IMR-90 (cell line): ENCODE measurements at regions not wholly inside any gene's neighbourhood (a gene's known extent, or its start where the extent isn't known, plus 50 kb on each side); places are given as distances from the start of the nearest gene placed in this dataset.

Experiments used
- ATAC-seq: fragments of 200-7000 bp; cut with Tn5 transposase; 2 replicates; pipeline ENCODE4 v1.9.1; 2020; ENCODE audit warnings: low read depth, mild to moderate bottlenecking, moderate library complexity
- BruUV-seq: library from RNA; stranded (reverse); fragments of 400-500 nt; replicated peaks from 2 replicates; lab custom pipeline; 2021; lab: Mats Ljungman, UMichigan
- CTCF ChIA-PET: fragments of 300-600 bp; formaldehyde crosslinking; extraction: SDS; loops from one replicate; lab custom pipeline; 2021; ENCODE audit warnings: antibody characterized with exemption; lab: Yijun Ruan, JAX
- POLR2A ChIA-PET: fragments of 300-600 bp; sonication (Branson Sonifier 250); formaldehyde crosslinking; loops from one replicate; lab custom pipeline; 2022; ENCODE audit warnings: antibody characterized with exemption; ENCODE audit not compliant: unreplicated experiment; lab: Charles Lee
- DNase-seq: peaks from one replicate; pipeline ENCODE4 v3.0.0; 2013
- H2AFZ ChIP-seq: replicated peaks from 2 replicates; pipeline ENCODE3; 2013; ENCODE audit warnings: low read length, mild to moderate bottlenecking; ENCODE audit not compliant: poor library complexity
- H2AK5ac ChIP-seq: 2 replicates; pipeline ENCODE4 v1.6.1; 2013; ENCODE audit warnings: low read depth, low read length, inconsistent platforms
- H2AK9ac ChIP-seq: replicated peaks from 2 replicates; pipeline ENCODE3; 2013; ENCODE audit warnings: mild to moderate bottlenecking, low read depth, low read length, moderate library complexity; ENCODE audit not compliant: poor library complexity
- H2BK120ac ChIP-seq: 2 replicates; pipeline ENCODE4 v1.6.1; 2013; ENCODE audit warnings: low read depth, low read length, inconsistent platforms
- H2BK15ac ChIP-seq: 3 replicates; pipeline ENCODE4 v1.6.1; 2013; ENCODE audit warnings: low read depth, low read length, inconsistent platforms
- H2BK20ac ChIP-seq: 2 replicates; pipeline ENCODE4 v1.6.1; 2013; ENCODE audit warnings: low read depth, mild to moderate bottlenecking, inconsistent platforms, low read length, moderate library complexity
- H2BK5ac ChIP-seq: 2 replicates; pipeline ENCODE4 v1.6.1; 2013; ENCODE audit warnings: mild to moderate bottlenecking, low read depth, low read length, inconsistent platforms; ENCODE audit not compliant: poor library complexity, severe bottlenecking
- H3K14ac ChIP-seq: replicated peaks from 2 replicates; pipeline ENCODE4 v1.6.1; 2013; ENCODE audit warnings: low read depth, low read length, inconsistent platforms
- H3K18ac ChIP-seq: 2 replicates; pipeline ENCODE4 v1.6.1; 2013; ENCODE audit warnings: low read depth, low read length, control low read depth
- H3K23ac ChIP-seq: 2 replicates; pipeline ENCODE4 v1.6.1; 2013; ENCODE audit warnings: low read depth, low read length, inconsistent platforms
- H3K27ac ChIP-seq: 2 replicates; pipeline ENCODE4 v1.5.1; 2013; ENCODE audit warnings: mild to moderate bottlenecking, control low read depth, low read length; ENCODE audit not compliant: insufficient read depth
- H3K27me3 ChIP-seq: 2 replicates; pipeline ENCODE4 v1.6.1; 2013; ENCODE audit warnings: low read length; ENCODE audit not compliant: control insufficient read depth, insufficient read depth
- H3K36me3 ChIP-seq: 2 replicates; pipeline ENCODE4 v1.6.1; 2013; ENCODE audit warnings: low read length, mixed read lengths; ENCODE audit not compliant: control insufficient read depth, insufficient read depth
- H3K4ac ChIP-seq: 2 replicates; pipeline ENCODE4 v1.6.1; 2013; ENCODE audit warnings: low read depth, low read length, inconsistent platforms
- H3K4me1 ChIP-seq: 2 replicates; pipeline ENCODE4 v1.6.1; 2013; ENCODE audit warnings: low read length, mixed read lengths; ENCODE audit not compliant: control insufficient read depth, insufficient read depth
- H3K4me2 ChIP-seq: 2 replicates; pipeline ENCODE4 v1.6.1; 2013; ENCODE audit warnings: low read depth, mild to moderate bottlenecking, control low read depth, low read length, moderate library complexity
- H3K4me3 ChIP-seq: 2 replicates; pipeline ENCODE4 v1.5.1; 2013; ENCODE audit warnings: low read depth, mild to moderate bottlenecking, control low read depth, low read length, moderate library complexity; ENCODE audit not compliant: insufficient read depth
- H3K56ac ChIP-seq: 2 replicates; pipeline ENCODE4 v1.6.1; 2013; ENCODE audit warnings: low read length, inconsistent platforms; ENCODE audit not compliant: insufficient read depth; ENCODE audit errors: extremely low read depth
- H3K79me1 ChIP-seq, 2 experiments: 2 replicates each; pipeline ENCODE4 v1.6.1; 2013; ENCODE audit warnings: low read length in 2 of 2, inconsistent platforms in 1 of 2, low read depth in 1 of 2
- H3K9ac ChIP-seq: 2 replicates; pipeline ENCODE4 v1.6.1; 2013; ENCODE audit warnings: low read depth, low read length, control low read depth
- H3K9me1 ChIP-seq: 2 replicates; pipeline ENCODE4 v1.6.1; 2013; ENCODE audit warnings: low read length, inconsistent platforms; ENCODE audit not compliant: insufficient read depth
- H3K9me3 ChIP-seq: 2 replicates; pipeline ENCODE4 v1.6.1; 2013; ENCODE audit warnings: low read length; ENCODE audit not compliant: control insufficient read depth, insufficient read depth
- H4K20me1 ChIP-seq: 2 replicates; pipeline ENCODE4 v1.6.1; 2013; ENCODE audit warnings: low read length, inconsistent platforms; ENCODE audit not compliant: insufficient read depth
- H4K5ac ChIP-seq: 2 replicates; pipeline ENCODE4 v1.6.1; 2013; ENCODE audit warnings: mild to moderate bottlenecking, low read depth, low read length, control low read depth
- H4K8ac ChIP-seq, 2 experiments: 2 replicates each; pipeline ENCODE4 v1.6.1; 2013; ENCODE audit warnings: low read depth in 2 of 2, low read length in 2 of 2, control low read depth in 1 of 2, inconsistent platforms in 1 of 2
- H4K91ac ChIP-seq: 2 replicates; pipeline ENCODE4 v1.6.1; 2013; ENCODE audit warnings: low read depth, low read length, inconsistent platforms; ENCODE audit not compliant: insufficient read depth
- FOS ChIP-seq: fragments of 150-350 bp; IDR thresholded peaks from 2 replicates; pipeline ENCODE4 v1.6.1; 2016; ENCODE audit warnings: low read depth, low read length
- NFE2L2 ChIP-seq: fragments of 150-350 bp; IDR thresholded peaks from 2 replicates; pipeline ENCODE4 v1.6.1; 2016; ENCODE audit warnings: low read depth, mild to moderate bottlenecking, low read length
- RAD21 ChIP-seq: IDR thresholded peaks from 2 replicates; pipeline ENCODE4 v1.6.1; 2012; ENCODE audit warnings: low read length, improper control_type of control experiment
- WGBS, 2 experiments: methylation state at CpG; one replicate each; pipeline versions ENCODE4 v1.1.5 to v1.1.7; 2013; ENCODE audit warnings: missing lambda C conversion rate in 2 of 2; ENCODE audit not compliant: insufficient read length in 1 of 2; ENCODE audit errors: extremely low coverage in 2 of 2; 5-methylcytosine and 5-hydroxymethylcytosine counted together
- dilution Hi-C: fragments of 300-500 bp; cut with HindIII; formaldehyde crosslinking; loops from one replicate; pipeline ENCODE4 v1.14.3; 2018; ENCODE audit warnings: low sequenced_read_pairs; ENCODE audit not compliant: unreplicated experiment
- in situ Hi-C: fragments of 300-500 bp; cut with MboI; formaldehyde crosslinking; loops from 3 replicates; pipeline ENCODE4 v1.14.3; 2019; ENCODE audit warnings: low sequenced_read_pairs, inconsistent platforms, mixed read lengths
- intact Hi-C: fragments of 100-400 bp; cut with micrococcal nuclease; formaldehyde crosslinking; loops from 2 replicates; pipeline ENCODE4 v1.10.0; 2022

- no peak overlapping the region for H4K8ac ChIP-seq
- H3K4me3 ChIP-seq, result no peak overlapping the region
- H2BK120ac ChIP-seq, result no peak overlapping the region
- H3K27ac ChIP-seq, result no peak overlapping the region
- no peak overlapping the region for H2BK15ac ChIP-seq
- H4K20me1 ChIP-seq, result no peaks in the 10 kb centered on the region
- H3K4me2 ChIP-seq, result no peak overlapping the region
- peak; percentile 35 for DNase-seq
- no peak overlapping the region for H2BK5ac ChIP-seq
- no peak overlapping the region for H3K14ac ChIP-seq
- H3K9ac ChIP-seq, result no peak overlapping the region
- BruUV-seq, result no TSS peak
- TF ChIP-seq FOS (no peak), NFE2L2 (no peak), RAD21 (no peak)
- no peaks in the 10 kb centered on the region for H3K36me3 ChIP-seq
- H3K23ac ChIP-seq, result no peak overlapping the region
- H3K4ac ChIP-seq, result no peak overlapping the region
- no peaks in the 10 kb centered on the region for H3K79me1 ChIP-seq
- POLR2A ChIA-PET, result no interaction called here
- no peak overlapping the region for H2BK20ac ChIP-seq
- H3K4me1 ChIP-seq, result no peaks in the 10 kb centered on the region; the same call in 1 of the 2 replicates
- peak; percentile 27; the same call in 1 of the 2 replicates for ATAC-seq
- H4K5ac ChIP-seq, result no peak overlapping the region
- no CpG with 5 or more reads among the region's 1 CpG for WGBS, 2 experiments
- no peaks in the 10 kb centered on the region for H3K9me3 ChIP-seq
- no peaks in the 10 kb centered on the region for H3K27me3 ChIP-seq
- H2AFZ ChIP-seq, result no peak overlapping the region
- H4K91ac ChIP-seq, result no peak overlapping the region
- in situ Hi-C loops, result no loop called here
- no peaks in the 10 kb centered on the region for H3K9me1 ChIP-seq
- dilution Hi-C loops, result no loop called here
- H3K18ac ChIP-seq, result no peak overlapping the region
- no peak overlapping the region for H2AK5ac ChIP-seq
- no peak overlapping the region for H2AK9ac ChIP-seq
- H3K56ac ChIP-seq, result no peak overlapping the region
- intact Hi-C loops, result no loop called here
- CTCF ChIA-PET, result no interaction called here
Observed at GRCh38 chr3:99232696-99233095, 331.2 kb upstream of the DCBLD2 start.
